SK-N-MC (cell line): ENCODE measurements at regions not wholly inside any gene's neighbourhood (a gene's known extent, or its start where the extent isn't known, plus 50 kb on each side); places are given as distances from the start of the nearest gene placed in this dataset.

Experiments used
- DNase-seq: peaks from one replicate; pipeline ENCODE4 v3.0.0-alpha.2; 2011; ENCODE audit warnings: low read depth, low spot score
- H3K27ac ChIP-seq: fragments of 200-600 bp; sonication (generic); 2 replicates; pipeline ENCODE4 v1.5.1; 2016; ENCODE audit warnings: mixed run types
- H3K36me3 ChIP-seq: fragments of 200-600 bp; sonication (generic); 2 replicates; pipeline ENCODE4 v1.6.1; 2017; ENCODE audit warnings: antibody characterized with exemption, low read length, mixed read lengths; ENCODE audit not compliant: insufficient read depth
- H3K4me3 ChIP-seq: fragments of 200-600 bp; sonication (generic); 2 replicates; pipeline ENCODE4 v1.5.1; 2016
- H3K9ac ChIP-seq: fragments of 200-600 bp; sonication (generic); 2 replicates; pipeline ENCODE4 v1.8.0; 2017; ENCODE audit warnings: mixed run types, mixed read lengths; ENCODE audit not compliant: insufficient read length
- H3K9me3 ChIP-seq: fragments of 200-600 bp; sonication (generic); 2 replicates; pipeline ENCODE4 v1.6.1; 2017; ENCODE audit warnings: low read depth, mild to moderate bottlenecking, antibody characterized with exemption, low read length, moderate library complexity, mixed read lengths
- EZH2 ChIP-seq: fragments of 200-600 bp; sonication (generic); IDR thresholded peaks from one replicate; pipeline ENCODE4 v1.6.1; 2017; ENCODE audit warnings: antibody characterized with exemption
- FOXP2 ChIP-seq: optimal IDR thresholded peaks from 2 replicates; pipeline ENCODE3; 2011; ENCODE audit warnings: mild to moderate bottlenecking, moderate library complexity; ENCODE audit not compliant: insufficient read depth; ENCODE audit errors: extremely low read length, control extremely low read depth
- POLR2AphosphoS5 ChIP-seq: IDR thresholded peaks from 2 replicates; pipeline ENCODE4 v1.6.1; 2012; ENCODE audit warnings: mild to moderate bottlenecking, low read depth, low read length, borderline replicate concordance

DNA sequence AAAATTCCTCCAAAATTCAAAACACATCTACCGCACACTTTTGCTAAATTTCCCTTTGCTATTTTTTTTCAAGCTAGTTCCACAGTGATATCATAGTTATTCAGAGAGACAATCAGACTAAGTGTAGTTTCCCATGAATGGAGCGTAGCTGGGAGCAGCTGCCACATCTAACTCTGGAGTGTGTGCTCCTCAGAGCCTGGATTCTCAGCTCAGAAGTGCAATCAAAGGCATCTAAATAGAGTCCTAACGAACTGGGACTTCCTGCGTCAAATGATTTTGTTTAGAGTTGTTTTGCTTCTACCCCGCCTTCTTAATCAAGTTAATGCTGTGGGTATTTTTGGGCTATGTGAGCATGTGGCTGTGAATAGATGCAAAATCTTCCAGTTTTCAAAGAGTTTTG, 160.3 kb downstream of the TMEM18 start:
- H3K36me3 ChIP-seq = no peaks in the 10 kb centered on the region
- no peak overlapping the region for H3K4me3 ChIP-seq
- no peak overlapping the region for H3K9ac ChIP-seq
- H3K9me3 ChIP-seq = no peaks in the 10 kb centered on the region
- TF ChIP-seq FOXP2 (no peak), EZH2 (no peak)
- no peak overlapping the region for H3K27ac ChIP-seq
- no peak for DNase-seq

DNA sequence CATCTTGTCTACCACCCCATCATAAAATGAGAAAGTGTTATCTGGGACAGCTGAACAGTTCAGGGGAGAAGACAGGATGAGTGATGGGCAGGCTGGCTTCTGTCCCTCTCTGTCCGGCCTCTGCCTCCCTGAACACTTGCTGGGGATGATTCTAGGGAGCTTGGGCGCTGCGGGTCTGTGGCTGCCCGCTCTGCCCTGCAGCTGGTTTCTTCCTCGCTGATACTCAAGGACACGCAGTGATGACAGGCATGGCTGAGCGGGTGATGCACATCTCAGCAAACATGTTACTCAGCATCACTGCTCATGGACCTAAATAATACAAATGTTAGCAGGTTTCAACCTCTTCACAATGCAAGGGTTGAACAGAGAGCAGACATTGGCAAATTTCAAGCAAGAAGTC, 161.1 kb downstream of the TMEM18 start:
- TF ChIP-seq POLR2AphosphoS5 = no peak
- no peak for TF ChIP-seq EZH2
- TF ChIP-seq FOXP2 = no peak
- no peaks in the 10 kb centered on the region for H3K36me3 ChIP-seq
- H3K27ac ChIP-seq = no peak overlapping the region
- H3K4me3 ChIP-seq = no peak overlapping the region
- no peak overlapping the region for H3K9ac ChIP-seq
- no peaks in the 10 kb centered on the region for H3K9me3 ChIP-seq
- no peak for DNase-seq

DNA sequence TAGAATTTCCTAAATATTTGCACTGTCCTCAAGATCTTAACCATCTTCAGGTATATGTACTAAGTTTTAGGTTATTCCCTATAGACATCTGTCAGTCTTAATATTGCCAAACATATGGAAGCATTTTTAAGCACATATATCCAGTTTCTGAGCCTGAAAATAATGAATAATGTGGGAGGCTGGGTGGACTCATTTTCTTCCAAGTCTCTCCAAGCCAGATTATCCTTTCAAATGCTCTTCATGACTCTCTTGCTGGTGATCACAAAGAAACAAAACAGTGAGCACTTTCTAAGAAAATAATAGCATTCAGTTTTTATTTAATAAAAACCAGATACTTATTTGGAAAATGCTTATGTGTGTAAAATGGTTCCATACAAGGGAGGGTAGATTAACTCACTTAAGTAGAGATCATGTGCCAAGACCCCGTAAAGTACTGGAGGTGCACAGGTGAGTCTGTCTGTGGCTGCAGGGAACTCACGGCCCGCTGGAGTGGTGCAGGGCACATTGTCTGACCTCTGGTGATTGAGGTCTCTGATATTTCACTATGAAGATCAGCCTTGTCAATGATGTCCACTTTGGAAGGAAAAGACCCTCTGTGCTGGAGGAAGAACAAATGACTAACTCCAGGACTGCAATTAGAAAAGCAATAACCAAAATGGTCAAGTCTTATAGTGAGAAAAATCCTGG, 161.6 kb downstream of the TMEM18 start:
- DNase-seq = no peak
- Histone ChIP-seq H3K4me3 (no peak overlapping the region), H3K27ac (no peak overlapping the region), H3K9ac (no peak overlapping the region), H3K9me3 (no peaks in the 10 kb centered on the region), H3K36me3 (no peaks in the 10 kb centered on the region)
- TF ChIP-seq FOXP2 (no peak), POLR2AphosphoS5 (no peak), EZH2 (no peak)

DNA sequence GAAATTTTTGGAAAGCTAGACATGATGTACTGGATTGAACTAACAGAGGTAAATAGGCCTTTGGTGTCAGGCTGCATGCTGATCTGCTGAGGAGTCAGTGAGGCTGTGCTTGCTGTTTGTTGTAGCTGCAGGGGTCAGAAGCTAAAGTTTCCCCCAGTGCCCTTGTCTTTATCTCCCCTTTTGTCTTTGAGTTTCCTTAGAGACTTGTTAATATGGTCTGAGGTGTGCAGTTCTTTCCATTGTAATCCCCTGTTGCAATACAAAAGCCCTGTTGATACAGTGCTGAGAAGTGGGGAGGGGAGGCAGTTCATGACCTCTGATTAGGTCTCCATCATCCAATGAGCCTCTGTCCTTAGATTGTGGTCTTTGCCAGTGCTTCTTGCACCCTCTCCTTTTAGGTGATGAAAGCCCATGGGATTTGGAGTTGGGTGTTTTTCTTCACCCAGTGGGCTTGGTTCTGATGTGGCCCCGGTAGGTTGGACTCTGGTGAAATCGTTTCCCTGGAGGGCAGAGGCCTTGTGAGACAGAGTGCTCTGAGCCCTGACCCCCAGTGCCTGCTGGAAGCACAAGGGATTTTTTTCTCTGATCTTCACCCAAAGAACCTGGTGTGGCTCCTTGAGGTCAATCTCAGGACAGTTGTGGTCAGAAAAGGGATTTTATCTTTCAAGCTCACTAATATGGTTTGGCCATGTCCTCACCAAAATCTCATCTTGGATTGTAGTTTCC, 163.1 kb downstream of the TMEM18 start:
- H3K27ac ChIP-seq = no peak overlapping the region
- TF ChIP-seq FOXP2 (no peak), EZH2 (no peak), POLR2AphosphoS5 (no peak)
- no peaks in the 10 kb centered on the region for H3K36me3 ChIP-seq

DNA sequence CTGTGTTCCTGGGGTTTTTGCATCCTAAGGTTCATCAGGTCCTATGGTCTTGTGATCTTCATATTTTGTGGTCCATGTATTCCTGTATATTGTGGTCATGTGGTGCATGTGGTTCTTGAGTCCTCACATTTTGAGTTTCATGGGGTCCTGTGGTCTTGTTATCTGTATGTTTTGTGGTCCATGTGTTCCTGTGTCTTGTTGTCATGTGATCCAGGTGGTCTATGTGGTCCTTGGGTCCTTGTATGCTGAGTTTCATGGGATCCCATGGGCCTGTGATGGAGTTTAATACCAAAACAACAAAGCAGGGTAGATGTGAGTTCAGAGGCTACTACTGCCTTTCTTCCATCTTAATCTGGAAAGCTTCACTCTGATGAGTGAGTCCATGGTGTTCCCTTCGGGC, 166.4 kb downstream of the TMEM18 start:
- no peak overlapping the region for H3K27ac ChIP-seq
- no peaks in the 10 kb centered on the region for H3K9me3 ChIP-seq
- DNase-seq = no peak
- H3K4me3 ChIP-seq = no peak overlapping the region
- H3K9ac ChIP-seq = no peak overlapping the region
- no peak for TF ChIP-seq POLR2AphosphoS5
- TF ChIP-seq EZH2 = no peak
- no peak for TF ChIP-seq FOXP2
- H3K36me3 ChIP-seq = no peaks in the 10 kb centered on the region

More for the DNA sequence above, 163.1 kb downstream of the TMEM18 start:
- no peak for DNase-seq
- Histone ChIP-seq H3K9ac (no peak overlapping the region), H3K4me3 (no peak overlapping the region), H3K9me3 (no peaks in the 10 kb centered on the region)

DNA sequence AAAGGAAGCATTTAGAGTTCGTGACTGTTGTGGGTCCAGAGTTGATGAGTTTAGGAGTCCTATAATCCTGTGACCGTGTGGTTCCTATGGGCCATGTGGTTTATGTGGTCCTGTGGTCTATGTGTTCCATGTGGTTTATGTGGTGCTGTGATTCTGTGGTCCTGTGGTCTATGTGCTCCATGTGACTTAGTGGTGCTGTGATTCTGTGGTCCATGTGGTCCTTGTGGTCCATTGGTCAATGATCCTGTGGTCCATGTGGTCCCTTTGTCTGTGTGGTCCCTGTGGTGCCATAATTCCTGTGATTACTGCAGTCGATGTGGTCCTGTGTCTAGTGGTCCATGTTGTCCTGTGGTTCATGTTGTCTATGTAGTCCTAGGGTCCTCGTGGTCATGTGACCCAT, 167.3 kb downstream of the TMEM18 start:
- TF ChIP-seq FOXP2 (no peak), POLR2AphosphoS5 (no peak), EZH2 (no peak)
- H3K27ac ChIP-seq = no peak overlapping the region
- H3K9ac ChIP-seq = no peak overlapping the region
- H3K9me3 ChIP-seq = no peaks in the 10 kb centered on the region
- no peaks in the 10 kb centered on the region for H3K36me3 ChIP-seq
- no peak for DNase-seq
- H3K4me3 ChIP-seq = no peak overlapping the region

DNA sequence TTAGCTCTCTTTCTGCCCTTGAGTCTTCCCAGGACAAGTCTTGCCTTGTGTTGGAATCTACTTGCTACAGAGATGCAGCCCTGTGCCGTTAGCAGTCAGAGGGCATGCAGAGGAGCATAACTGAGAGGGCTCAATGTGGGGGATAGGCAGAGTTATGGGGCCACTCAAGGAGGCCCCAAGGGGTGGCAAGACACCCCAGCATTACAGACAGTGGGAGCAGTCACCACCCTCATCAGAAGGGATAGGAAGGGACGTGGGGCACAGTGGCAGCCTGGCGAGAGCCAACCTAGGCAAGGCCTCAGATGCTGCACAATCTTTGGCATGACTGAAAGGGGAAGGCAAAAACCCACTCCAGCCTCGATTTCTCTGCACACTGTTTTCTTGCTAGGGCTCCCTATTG, 169.1 kb downstream of the TMEM18 start:
- no peak overlapping the region for H3K9ac ChIP-seq
- DNase-seq = no peak
- H3K36me3 ChIP-seq = no peaks in the 10 kb centered on the region
- H3K27ac ChIP-seq = no peak overlapping the region
- no peaks in the 10 kb centered on the region for H3K9me3 ChIP-seq
- no peak overlapping the region for H3K4me3 ChIP-seq
- TF ChIP-seq POLR2AphosphoS5 (no peak), FOXP2 (no peak), EZH2 (no peak)

DNA sequence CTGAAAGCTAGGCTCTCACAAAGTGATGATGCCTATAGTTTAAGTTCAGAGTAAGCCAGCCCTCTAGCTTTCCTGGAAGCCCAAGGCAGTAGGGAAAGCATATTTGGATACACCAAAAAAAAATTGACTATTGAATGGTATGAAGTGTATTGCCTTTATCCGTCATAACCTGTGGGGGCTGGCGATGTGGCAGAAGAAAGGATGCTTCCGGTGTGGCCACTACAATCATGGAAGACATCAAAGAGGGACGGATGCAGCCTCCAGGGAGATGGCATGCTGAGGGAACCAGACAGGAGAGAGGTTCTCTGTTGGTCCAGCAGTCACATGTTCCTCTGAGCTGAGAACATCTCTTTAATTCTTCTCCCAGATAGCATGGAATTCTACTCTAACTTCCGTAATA, 170.3 kb downstream of the TMEM18 start:
- H3K4me3 ChIP-seq = no peak overlapping the region
- no peak overlapping the region for H3K27ac ChIP-seq
- no peak for DNase-seq
- no peaks in the 10 kb centered on the region for H3K36me3 ChIP-seq
- TF ChIP-seq FOXP2 (no peak), EZH2 (no peak), POLR2AphosphoS5 (no peak)
- H3K9me3 ChIP-seq = no peaks in the 10 kb centered on the region
- no peak overlapping the region for H3K9ac ChIP-seq

DNA sequence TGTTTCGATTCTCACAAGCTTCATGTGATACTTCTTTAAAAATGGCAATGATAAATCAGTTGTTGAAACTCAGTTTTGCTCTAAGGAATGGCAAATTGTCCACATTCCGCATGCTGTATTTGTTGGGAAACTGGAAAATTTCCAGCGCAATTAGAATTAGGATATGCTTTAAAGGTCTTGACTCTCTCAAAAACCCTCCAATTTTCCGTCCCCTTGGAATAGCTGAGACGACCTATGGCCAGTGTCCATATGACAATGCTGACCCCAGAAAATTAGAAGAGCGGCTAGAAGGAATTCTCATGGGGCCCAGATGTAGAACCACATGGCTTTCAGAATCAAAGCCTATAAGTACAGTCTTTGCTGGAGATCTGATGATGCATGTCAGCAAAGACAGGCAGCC, 170.8 kb downstream of the TMEM18 start:
- H3K27ac ChIP-seq = no peak overlapping the region
- no peaks in the 10 kb centered on the region for H3K9me3 ChIP-seq
- no peak for DNase-seq
- TF ChIP-seq FOXP2 = no peak
- no peak for TF ChIP-seq EZH2
- no peak for TF ChIP-seq POLR2AphosphoS5
- no peak overlapping the region for H3K9ac ChIP-seq
- H3K36me3 ChIP-seq = no peaks in the 10 kb centered on the region
- H3K4me3 ChIP-seq = no peak overlapping the region

DNA sequence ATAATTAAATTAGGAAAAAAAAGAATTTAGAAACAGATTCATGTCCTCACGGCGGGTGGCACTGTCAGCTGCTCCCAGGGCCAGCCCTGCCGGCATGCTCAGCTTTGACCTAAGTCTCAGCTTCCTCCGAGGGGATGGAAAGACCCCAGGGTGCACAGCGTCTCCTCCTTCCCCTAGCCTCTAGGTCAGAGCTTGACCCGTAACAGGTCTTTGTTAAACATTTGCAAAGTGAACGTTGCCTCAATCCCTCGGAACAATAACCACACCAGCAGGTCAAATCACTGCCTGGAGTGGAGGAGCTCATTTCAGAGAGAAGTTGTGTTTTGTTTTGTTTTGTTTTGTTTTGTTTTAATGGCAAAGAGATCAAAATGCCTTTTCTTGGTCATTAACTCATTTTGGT, 171.3 kb downstream of the TMEM18 start:
- no peak for DNase-seq
- Histone ChIP-seq H3K4me3 (no peak overlapping the region), H3K36me3 (no peaks in the 10 kb centered on the region), H3K9me3 (no peaks in the 10 kb centered on the region), H3K27ac (no peak overlapping the region), H3K9ac (no peak overlapping the region)
- TF ChIP-seq FOXP2 (no peak), EZH2 (no peak), POLR2AphosphoS5 (no peak)
